Epithelial cell of esophagus (primary cell): ENCODE measurements at regions not wholly inside any gene's neighbourhood (a gene's known extent, or its start where the extent isn't known, plus 50 kb on each side); places are given as distances from the start of the nearest gene placed in this dataset.

ENCODE experiments used
- DNase-seq: peaks from one replicate; pipeline ENCODE4 v3.0.0; 2010; ENCODE audit warnings: low read depth
- H3K4me3 ChIP-seq: 2 replicates; pipeline ENCODE4 v1.5.1; 2011; ENCODE audit warnings: mild to moderate bottlenecking, low read length, control low read depth
- TF ChIP-seq, protein P1 (sequence below): IDR thresholded peaks from 2 replicates; pipeline ENCODE4 v1.5.1; 2011; ENCODE audit warnings: low read depth, mild to moderate bottlenecking, low read length, control low read depth, inconsistent platforms; ENCODE audit not compliant: insufficient read depth; ENCODE audit errors: missing control alignments

- TF ChIP-seq, protein P1, sequence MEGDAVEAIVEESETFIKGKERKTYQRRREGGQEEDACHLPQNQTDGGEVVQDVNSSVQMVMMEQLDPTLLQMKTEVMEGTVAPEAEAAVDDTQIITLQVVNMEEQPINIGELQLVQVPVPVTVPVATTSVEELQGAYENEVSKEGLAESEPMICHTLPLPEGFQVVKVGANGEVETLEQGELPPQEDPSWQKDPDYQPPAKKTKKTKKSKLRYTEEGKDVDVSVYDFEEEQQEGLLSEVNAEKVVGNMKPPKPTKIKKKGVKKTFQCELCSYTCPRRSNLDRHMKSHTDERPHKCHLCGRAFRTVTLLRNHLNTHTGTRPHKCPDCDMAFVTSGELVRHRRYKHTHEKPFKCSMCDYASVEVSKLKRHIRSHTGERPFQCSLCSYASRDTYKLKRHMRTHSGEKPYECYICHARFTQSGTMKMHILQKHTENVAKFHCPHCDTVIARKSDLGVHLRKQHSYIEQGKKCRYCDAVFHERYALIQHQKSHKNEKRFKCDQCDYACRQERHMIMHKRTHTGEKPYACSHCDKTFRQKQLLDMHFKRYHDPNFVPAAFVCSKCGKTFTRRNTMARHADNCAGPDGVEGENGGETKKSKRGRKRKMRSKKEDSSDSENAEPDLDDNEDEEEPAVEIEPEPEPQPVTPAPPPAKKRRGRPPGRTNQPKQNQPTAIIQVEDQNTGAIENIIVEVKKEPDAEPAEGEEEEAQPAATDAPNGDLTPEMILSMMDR = no peak
- peak; percentile 22 for DNase-seq
- H3K4me3 ChIP-seq = no peak overlapping the region
These were observed 346.3 kb downstream of the LRATD1 start for GRCh38 chr2:14978845-14979244.

- no peak for DNase-seq
- TF ChIP-seq, protein P1 = no peak
- H3K4me3 ChIP-seq = no peak overlapping the region
These were observed 350.3 kb downstream of the LRATD1 start for GRCh38 chr2:14982790-14983189.

GRCh38 chr2:14988600-14988999 is 356.1 kb downstream of the LRATD1 start:
- no peak for DNase-seq
- TF ChIP-seq, protein P1 = no peak
- H3K4me3 ChIP-seq = no peak overlapping the region

- H3K4me3 ChIP-seq = no peak overlapping the region
- TF ChIP-seq, protein P1 = no peak
- no peak for DNase-seq
These were observed 359.2 kb downstream of the LRATD1 start for GRCh38 chr2:14991723-14992122.

GRCh38 chr2:14994721-14995120 is 362.2 kb downstream of the LRATD1 start:
- TF ChIP-seq, protein P1 = no peak
- peak; percentile 8 for DNase-seq
- H3K4me3 ChIP-seq = no peak overlapping the region

- TF ChIP-seq, protein P1 = no peak
- no peak overlapping the region for H3K4me3 ChIP-seq
- no peak for DNase-seq
These were observed 364.0 kb downstream of the LRATD1 start for GRCh38 chr2:14996351-14997014.

GRCh38 chr2:14998546-14998945 is 366.0 kb downstream of the LRATD1 start:
- TF ChIP-seq, protein P1 = no peak
- no peak overlapping the region for H3K4me3 ChIP-seq
- no peak for DNase-seq
